ENCODE measurements at regions not wholly inside any gene's neighbourhood (a gene's known extent, or its start where the extent isn't known, plus 50 kb on each side); places are given as distances from the start of the nearest gene placed in this dataset.

- TF ChIP-seq COPS2 (conservative IDR thresholded peaks at IDR 0.05) (no peak), HNRNPH1 (optimal IDR thresholded peaks at IDR 0.05; ENCODE audit: low read depth, low read length) (no peak), SMAD1 (IDR thresholded peaks at IDR 0.05; ENCODE audit: low read depth, low read length, partially characterized antibody) (no peak), TRIM25 (IDR thresholded peaks at IDR 0.05; ENCODE audit: borderline replicate concordance) (no peak), SMARCE1 (IDR thresholded peaks at IDR 0.05) (no peak), ZNF699 (CRISPR knock-in tag; IDR thresholded peaks at IDR 0.05; ENCODE audit: insufficient replicate concordance) (no peak), PCBP1 (IDR thresholded peaks at IDR 0.05; ENCODE audit: low read depth, low read length, poor library complexity, severe bottlenecking) (no peak), HNRNPL (IDR thresholded peaks at IDR 0.05; ENCODE audit: low read depth, low read length) (no peak), ZNF134 (CRISPR knock-in tag; conservative IDR thresholded peaks at IDR 0.05) (no peak), THRAP3 (IDR thresholded peaks at IDR 0.05; ENCODE audit: borderline replicate concordance) (no peak), CREBBP (IDR thresholded peaks at IDR 0.05; ENCODE audit: low read depth, low read length) (no peak), KLF13 (tag; IDR thresholded peaks at IDR 0.05; ENCODE audit: borderline replicate concordance, low read depth) (no peak)
Measured at GRCh38 chr15:93182703-93183205, 93.7 kb upstream of the RGMA start (continued).

Measured in K562 (cell line).